ENCODE measurements at regions not wholly inside any gene's neighbourhood (a gene's known extent, or its start where the extent isn't known, plus 50 kb on each side); places are given as distances from the start of the nearest gene placed in this dataset.
"Not testable (repeated sequence)": the region's sequence is repeated elsewhere in the genome, so short reads cannot be mapped to it uniquely, and the experiment has no call there.

GRCh38 chr1:234953655-234954405 is 174.8 kb downstream of the TOMM20 start:
- Histone ChIP-seq H3K36me3 (no peaks in the 10 kb centered on the region), H3K27ac (peak overlapping the region in 3 of 4 donors; percentile 68 to 97 (median 95)), H3K27me3 (no peaks in the 10 kb centered on the region), H3K4me1 (peaks cover 10 to 55% (median 25%) of the 10 kb centered on the region in 4 donors), H3K9me3 (peaks cover 0 to 2% (median 0%) of the 10 kb centered on the region in 4 donors), H3K4me3 (no peak overlapping the region)
- TF ChIP-seq CTCF (IDR thresholded peaks at IDR 0.05) (no peak), POLR2A (IDR thresholded peaks at IDR 0.05) (no peak)
- peak in 1 of 3 donors; percentile 22 for DNase-seq

DNA sequence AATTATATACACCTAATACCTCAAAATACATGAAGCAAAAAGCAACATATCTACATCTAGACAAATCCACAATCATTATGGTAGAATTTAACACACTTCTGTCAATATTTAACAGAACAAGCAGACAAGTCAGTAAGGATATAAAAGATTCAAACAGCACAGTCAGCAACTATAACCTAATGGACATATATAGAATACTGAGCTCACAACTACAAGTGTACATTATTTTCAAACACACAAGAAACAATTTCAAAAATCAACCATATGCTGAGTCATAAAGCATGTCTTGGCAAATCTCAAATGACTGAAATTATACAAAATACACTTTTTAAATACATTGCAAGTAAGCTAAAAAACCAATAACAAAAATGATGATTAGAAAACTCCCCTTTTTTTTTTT is 178.0 kb downstream of the TOMM20 start:
- TF ChIP-seq POLR2A (IDR thresholded peaks at IDR 0.05) (no peak), CTCF (IDR thresholded peaks at IDR 0.05) (no peak)
- Histone ChIP-seq H3K4me3 (no peak overlapping the region), H3K27me3 (no peaks in the 10 kb centered on the region), H3K27ac (no peak overlapping the region), H3K9me3 (peaks cover 0 to 2% (median 0%) of the 10 kb centered on the region in 4 donors), H3K4me1 (peaks cover 5 to 23% (median 11%) of the 10 kb centered on the region in 4 donors), H3K36me3 (no peaks in the 10 kb centered on the region)
- no peak for DNase-seq

DNA sequence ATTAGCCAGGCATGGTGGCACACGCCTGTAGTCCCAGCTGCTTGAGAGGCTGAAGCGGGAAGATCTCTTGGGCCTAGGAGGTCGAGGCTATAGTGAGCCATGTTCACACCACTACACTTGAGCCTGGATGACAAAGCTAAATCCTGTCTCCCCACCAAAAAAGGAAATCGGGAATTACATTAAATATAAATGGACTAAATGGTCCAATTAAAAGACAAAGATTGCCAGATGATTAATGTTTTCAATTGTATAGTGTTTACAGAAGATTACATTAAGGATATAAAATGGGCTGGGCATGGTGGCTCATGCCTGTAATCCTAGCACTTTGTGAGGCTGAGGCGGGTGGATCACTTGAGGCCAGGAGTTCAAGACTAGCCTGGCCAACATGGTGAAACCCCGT is 179.1 kb downstream of the TOMM20 start:
- DNase-seq, result peak in 2 of 3 donors; percentile 4 to 28

DNA sequence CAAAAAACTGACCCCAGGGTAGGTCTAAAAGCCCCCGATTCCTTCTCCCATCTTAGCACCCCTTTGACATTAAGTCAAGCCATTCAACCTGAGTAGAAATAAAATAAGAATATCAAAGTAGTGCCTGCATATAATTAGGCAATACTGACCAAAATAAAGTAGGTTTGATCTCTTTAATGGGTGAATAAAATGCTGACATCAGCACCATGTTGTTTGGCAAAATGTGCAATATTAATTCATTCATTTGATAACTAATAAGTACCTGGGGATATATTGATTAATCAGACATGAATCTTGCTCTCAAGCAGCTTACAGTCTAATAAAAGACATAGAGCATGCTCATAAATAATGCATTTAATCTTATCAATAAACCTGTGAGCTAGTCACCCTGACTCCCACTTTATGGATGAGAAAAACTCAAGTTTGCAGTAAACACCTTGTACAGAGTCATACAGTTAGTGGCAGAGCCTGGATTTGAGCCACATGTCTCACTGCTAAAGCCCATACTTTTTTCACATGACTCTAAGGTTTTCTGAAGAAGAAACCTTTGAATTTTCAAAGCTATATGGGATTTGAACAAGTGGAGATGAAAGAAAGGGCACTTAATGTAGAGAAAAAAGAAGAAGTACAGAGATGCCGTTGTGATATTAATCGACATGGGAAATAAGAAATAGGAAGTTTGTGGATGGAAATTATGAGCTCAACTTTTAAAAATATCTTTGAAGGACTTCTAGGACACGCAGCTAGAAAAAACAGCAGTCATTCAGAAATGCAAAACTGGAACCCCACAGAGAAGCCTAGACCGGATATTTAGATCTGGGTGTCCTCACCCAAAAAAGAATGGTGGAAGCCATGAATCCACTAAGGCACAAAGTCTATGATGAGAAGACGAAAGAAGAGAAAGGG is 183.9 kb downstream of the TOMM20 start:
- DNase-seq, result peak in 1 of 3 donors; percentile 30
- H3K36me3 ChIP-seq, result no peaks in the 10 kb centered on the region
- no peaks in the 10 kb centered on the region for H3K4me1 ChIP-seq
- H3K4me3 ChIP-seq, result no peak overlapping the region
- H3K9me3 ChIP-seq, result peaks cover 0 to 2% (median 0%) of the 10 kb centered on the region in 4 donors
- TF ChIP-seq CTCF (IDR thresholded peaks at IDR 0.05) (no peak), POLR2A (IDR thresholded peaks at IDR 0.05) (no peak)
- H3K27me3 ChIP-seq, result no peaks in the 10 kb centered on the region
- peak overlapping the region in 2 of 4 donors; percentile 22 to 27 for H3K27ac ChIP-seq

More for the DNA sequence above, 179.1 kb downstream of the TOMM20 start:
- H3K9me3 ChIP-seq, H3K27ac ChIP-seq, H3K27me3 ChIP-seq, H3K36me3 ChIP-seq, H3K4me3 ChIP-seq: not testable (repeated sequence)
- H3K4me1 ChIP-seq, result peaks cover 0 to 12% (median 3%) of the 10 kb centered on the region in 4 donors

DNA sequence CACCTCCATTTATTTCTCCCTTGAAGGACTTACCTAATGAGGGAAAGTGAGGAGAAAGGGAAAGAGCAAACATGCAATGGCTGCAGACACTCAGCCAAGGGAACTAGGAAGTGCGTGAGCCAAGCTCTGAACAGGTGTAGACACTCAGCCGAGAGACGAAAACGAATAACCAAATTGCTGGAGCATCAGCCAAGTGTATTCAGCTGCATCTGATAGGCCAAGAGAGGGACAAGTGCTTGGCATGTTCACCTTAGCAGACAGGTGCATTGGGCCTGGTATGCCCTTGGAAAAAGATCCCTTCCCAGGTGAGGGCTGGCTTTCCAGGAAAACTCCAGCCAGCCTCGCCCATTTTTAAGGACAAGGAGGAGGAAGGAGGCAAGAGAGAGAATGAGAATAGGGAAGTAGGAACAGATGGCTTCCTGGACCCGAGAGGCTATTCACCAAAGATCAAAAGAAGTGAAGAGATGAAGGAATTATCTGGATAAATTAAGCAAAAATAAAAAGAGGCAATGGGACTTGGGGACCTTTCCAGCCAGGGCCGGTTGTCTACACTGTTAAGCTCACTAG is 184.7 kb downstream of the TOMM20 start:
- H3K27ac ChIP-seq, result peak overlapping the region in 1 of 4 donors; percentile 27
- no peak overlapping the region for H3K4me3 ChIP-seq
- no peaks in the 10 kb centered on the region for H3K9me3 ChIP-seq
- no peaks in the 10 kb centered on the region for H3K27me3 ChIP-seq
- H3K36me3 ChIP-seq, result no peaks in the 10 kb centered on the region
- TF ChIP-seq CTCF (IDR thresholded peaks at IDR 0.05) (no peak), POLR2A (IDR thresholded peaks at IDR 0.05) (no peak)
- no peaks in the 10 kb centered on the region for H3K4me1 ChIP-seq
- peak in 1 of 3 donors; percentile 36 for DNase-seq
